AML-193 (cell line): ENCODE measurements at regions not wholly inside any gene's neighbourhood (a gene's known extent, or its start where the extent isn't known, plus 50 kb on each side); places are given as distances from the start of the nearest gene placed in this dataset.

Experiments
- DNase-seq, 2 experiments: peaks; one replicate each; lab custom pipeline; 2025; lab: John Stamatoyannopoulos, UW

GRCh38 chr12:13764748-13765147 lies 216.7 kb downstream of the GRIN2B start:
- no peak for DNase-seq

GRCh38 chr12:13749389-13749788 lies 232.0 kb downstream of the GRIN2B start:
- no peak for DNase-seq

GRCh38 chr12:13745111-13745860 lies 236.1 kb downstream of the GRIN2B start:
- DNase-seq = no peak

GRCh38 chr12:13744561-13744960 lies 236.8 kb downstream of the GRIN2B start:
- DNase-seq = no peak

GRCh38 chr12:13740149-13740545 lies 241.3 kb downstream of the GRIN2B start:
- no peak for DNase-seq

GRCh38 chr12:13735734-13736133 lies 245.7 kb downstream of the GRIN2B start:
- DNase-seq = no peak

GRCh38 chr12:13734584-13735152 lies 246.7 kb downstream of the GRIN2B start:
- no peak for DNase-seq

- DNase-seq = no peak
Measured at GRCh38 chr12:13727707-13728195, 253.7 kb downstream of the GRIN2B start.

GRCh38 chr12:13725049-13725448 lies 256.4 kb downstream of the GRIN2B start:
- no peak for DNase-seq

- no peak for DNase-seq
Measured at GRCh38 chr12:13724136-13724535, 257.3 kb downstream of the GRIN2B start.

GRCh38 chr12:13719986-13720385 lies 261.4 kb downstream of the GRIN2B start:
- DNase-seq = no peak

GRCh38 chr12:13718271-13718670 lies 263.1 kb downstream of the GRIN2B start:
- no peak for DNase-seq

GRCh38 chr12:13716119-13716518 lies 265.3 kb downstream of the GRIN2B start:
- DNase-seq = no peak

- no peak for DNase-seq
Measured at GRCh38 chr12:13713556-13714410, 267.6 kb downstream of the GRIN2B start.

GRCh38 chr12:13707829-13708228 lies 273.6 kb downstream of the GRIN2B start:
- DNase-seq = no peak

GRCh38 chr12:13702381-13702780 lies 279.0 kb downstream of the GRIN2B start:
- no peak for DNase-seq

- no peak for DNase-seq
Measured at GRCh38 chr12:13701502-13701901, 279.9 kb downstream of the GRIN2B start.

- DNase-seq = no peak
Measured at GRCh38 chr12:13697973-13698372, 283.4 kb downstream of the GRIN2B start.

- no peak for DNase-seq
Measured at GRCh38 chr12:13695781-13696180, 285.6 kb downstream of the GRIN2B start.

- no peak for DNase-seq
Measured at GRCh38 chr12:13692332-13692731, 289.1 kb downstream of the GRIN2B start.

- DNase-seq = no peak
Measured at GRCh38 chr12:13691598-13691997, 289.8 kb downstream of the GRIN2B start.

GRCh38 chr12:13687633-13688032 lies 293.8 kb downstream of the GRIN2B start:
- DNase-seq = no peak

- no peak for DNase-seq
Measured at GRCh38 chr12:13686260-13686659, 295.1 kb downstream of the GRIN2B start.
